HUES48 (cell line): ENCODE measurements at regions not wholly inside any gene's neighbourhood (a gene's known extent, or its start where the extent isn't known, plus 50 kb on each side); places are given as distances from the start of the nearest gene placed in this dataset.
"Not testable (repeated sequence)": the region's sequence is repeated elsewhere in the genome, so short reads cannot be mapped to it uniquely, and the experiment has no call there.

Experiments used
- H3K27ac ChIP-seq: one replicate; pipeline ENCODE4 v1.7.0; 2013; ENCODE audit warnings: low read depth, low read length, inconsistent platforms
- H3K27me3 ChIP-seq: 2 replicates; pipeline ENCODE4 v1.6.1; 2013; ENCODE audit warnings: mild to moderate bottlenecking, low read length; ENCODE audit not compliant: control insufficient read depth, insufficient read depth
- H3K36me3 ChIP-seq: 2 replicates; pipeline ENCODE4 v1.6.1; 2013; ENCODE audit warnings: low read length; ENCODE audit not compliant: control insufficient read depth, insufficient read depth
- H3K4me1 ChIP-seq: 2 replicates; pipeline ENCODE4 v1.6.1; 2013; ENCODE audit warnings: mild to moderate bottlenecking, low read length; ENCODE audit not compliant: control insufficient read depth, insufficient read depth
- H3K4me3 ChIP-seq: 2 replicates; pipeline ENCODE4 v1.5.1; 2013; ENCODE audit warnings: mild to moderate bottlenecking, low read depth, low read length
- H3K9ac ChIP-seq: 2 replicates; pipeline ENCODE4 v1.6.1; 2013; ENCODE audit warnings: mild to moderate bottlenecking, low read depth, low read length, moderate library complexity
- H3K9me3 ChIP-seq: 2 replicates; pipeline ENCODE4 v1.6.1; 2013; ENCODE audit warnings: low read length; ENCODE audit not compliant: control insufficient read depth, insufficient read depth

GRCh38 chr12:127038152-127038551 lies 1228.8 kb upstream of the TMEM132C start:
- no peaks in the 10 kb centered on the region for H3K4me1 ChIP-seq
- no peak overlapping the region for H3K4me3 ChIP-seq
- no peaks in the 10 kb centered on the region for H3K36me3 ChIP-seq
- H3K9me3 ChIP-seq = no peaks in the 10 kb centered on the region
- no peak overlapping the region for H3K27ac ChIP-seq
- no peaks in the 10 kb centered on the region for H3K27me3 ChIP-seq
- no peak overlapping the region for H3K9ac ChIP-seq

GRCh38 chr12:127038761-127039160 lies 1228.2 kb upstream of the TMEM132C start:
- Histone ChIP-seq H3K27ac (no peak overlapping the region), H3K9me3 (no peaks in the 10 kb centered on the region)

GRCh38 chr12:127041985-127042625 lies 1224.9 kb upstream of the TMEM132C start:
- H3K9me3 ChIP-seq = no peaks in the 10 kb centered on the region
- no peak overlapping the region for H3K9ac ChIP-seq
- no peaks in the 10 kb centered on the region for H3K36me3 ChIP-seq
- no peak overlapping the region for H3K4me3 ChIP-seq
- H3K27ac ChIP-seq = no peak overlapping the region
- no peaks in the 10 kb centered on the region for H3K27me3 ChIP-seq
- no peaks in the 10 kb centered on the region for H3K4me1 ChIP-seq

More at GRCh38 chr12:127038761-127039160, 1228.2 kb upstream of the TMEM132C start:
- Histone ChIP-seq H3K4me3 (no peak overlapping the region), H3K4me1 (no peaks in the 10 kb centered on the region), H3K36me3 (no peaks in the 10 kb centered on the region), H3K27me3 (no peaks in the 10 kb centered on the region), H3K9ac (no peak overlapping the region)

GRCh38 chr12:127043731-127044130 lies 1223.2 kb upstream of the TMEM132C start:
- Histone ChIP-seq H3K4me1 (no peaks in the 10 kb centered on the region), H3K27ac (no peak overlapping the region), H3K4me3 (no peak overlapping the region), H3K9ac (no peak overlapping the region), H3K27me3 (no peaks in the 10 kb centered on the region), H3K9me3 (no peaks in the 10 kb centered on the region), H3K36me3 (no peaks in the 10 kb centered on the region)

- no peaks in the 10 kb centered on the region for H3K4me1 ChIP-seq
Observed at GRCh38 chr12:127044836-127045235, 1222.1 kb upstream of the TMEM132C start.

GRCh38 chr12:127046467-127046866 lies 1220.5 kb upstream of the TMEM132C start:
- no peak overlapping the region for H3K27ac ChIP-seq
- no peak overlapping the region for H3K9ac ChIP-seq
- no peaks in the 10 kb centered on the region for H3K4me1 ChIP-seq
- no peaks in the 10 kb centered on the region for H3K27me3 ChIP-seq
- H3K9me3 ChIP-seq = no peaks in the 10 kb centered on the region
- H3K4me3 ChIP-seq = no peak overlapping the region
- no peaks in the 10 kb centered on the region for H3K36me3 ChIP-seq

More at GRCh38 chr12:127044836-127045235, 1222.1 kb upstream of the TMEM132C start:
- no peak overlapping the region for H3K27ac ChIP-seq
- no peak overlapping the region for H3K4me3 ChIP-seq
- no peaks in the 10 kb centered on the region for H3K9me3 ChIP-seq
- H3K9ac ChIP-seq = no peak overlapping the region
- H3K27me3 ChIP-seq = no peaks in the 10 kb centered on the region
- H3K36me3 ChIP-seq = no peaks in the 10 kb centered on the region

GRCh38 chr12:127048057-127048456 lies 1218.9 kb upstream of the TMEM132C start:
- Histone ChIP-seq H3K36me3 (no peaks in the 10 kb centered on the region), H3K27ac (no peak overlapping the region), H3K4me3 (no peak overlapping the region), H3K27me3 (no peaks in the 10 kb centered on the region), H3K4me1 (no peaks in the 10 kb centered on the region), H3K9ac (no peak overlapping the region), H3K9me3 (no peaks in the 10 kb centered on the region)

GRCh38 chr12:127048525-127048924 lies 1218.4 kb upstream of the TMEM132C start:
- H3K9me3 ChIP-seq, H3K4me1 ChIP-seq, H3K9ac ChIP-seq, H3K36me3 ChIP-seq, H3K27me3 ChIP-seq, H3K27ac ChIP-seq, H3K4me3 ChIP-seq: not testable (repeated sequence)

- H3K4me1 ChIP-seq = no peaks in the 10 kb centered on the region
- no peak overlapping the region for H3K27ac ChIP-seq
- no peak overlapping the region for H3K4me3 ChIP-seq
Observed at GRCh38 chr12:127051139-127051538, 1215.8 kb upstream of the TMEM132C start.

GRCh38 chr12:127052511-127053232 lies 1214.3 kb upstream of the TMEM132C start:
- no peaks in the 10 kb centered on the region for H3K27me3 ChIP-seq
- no peaks in the 10 kb centered on the region for H3K36me3 ChIP-seq
- no peak overlapping the region for H3K9ac ChIP-seq
- H3K9me3 ChIP-seq = no peaks in the 10 kb centered on the region
- no peak overlapping the region for H3K27ac ChIP-seq
- no peaks in the 10 kb centered on the region for H3K4me1 ChIP-seq
- H3K4me3 ChIP-seq = no peak overlapping the region

More at GRCh38 chr12:127051139-127051538, 1215.8 kb upstream of the TMEM132C start:
- Histone ChIP-seq H3K36me3 (no peaks in the 10 kb centered on the region), H3K9ac (no peak overlapping the region), H3K9me3 (no peaks in the 10 kb centered on the region), H3K27me3 (no peaks in the 10 kb centered on the region)

- Histone ChIP-seq H3K27ac (no peak overlapping the region), H3K4me3 (no peak overlapping the region), H3K27me3 (no peaks in the 10 kb centered on the region), H3K9me3 (no peaks in the 10 kb centered on the region), H3K36me3 (no peaks in the 10 kb centered on the region), H3K4me1 (no peaks in the 10 kb centered on the region), H3K9ac (no peak overlapping the region)
Observed at GRCh38 chr12:127054531-127054930, 1212.4 kb upstream of the TMEM132C start.
